Femur (tissue), 1 donor: ENCODE measurements at regions not wholly inside any gene's neighbourhood (a gene's known extent, or its start where the extent isn't known, plus 50 kb on each side); places are given as distances from the start of the nearest gene placed in this dataset.
A peak's percentile ranks its signal among the peaks of the same experiment; 100 is the strongest.
"Not testable (repeated sequence)": the region's sequence is repeated elsewhere in the genome, so short reads cannot be mapped to it uniquely, and the experiment has no call there.

Experiments
- DNase-seq: peaks from one replicate; pipeline ENCODE4 v3.0.0-alpha.2; 2017

GRCh38 chr7:65145008-65145407 is 138.5 kb upstream of the ERV3-1 start:
- not testable (repeated sequence) for DNase-seq

GRCh38 chr7:65144557-65144956 is 138.1 kb upstream of the ERV3-1 start:
- not testable (repeated sequence) for DNase-seq

GRCh38 chr7:65144119-65144518 is 137.6 kb upstream of the ERV3-1 start:
- DNase-seq = not testable (repeated sequence)

- DNase-seq = not testable (repeated sequence)
Measured at GRCh38 chr7:65141894-65142293, 135.4 kb upstream of the ERV3-1 start.

- peak; percentile 8 for DNase-seq
Measured at GRCh38 chr7:65141405-65141778, 134.9 kb upstream of the ERV3-1 start.

GRCh38 chr7:65140543-65141404 is 134.3 kb upstream of the ERV3-1 start:
- DNase-seq = peak; percentile 16

- not testable (repeated sequence) for DNase-seq
Measured at GRCh38 chr7:65136850-65137249, 130.4 kb upstream of the ERV3-1 start.

- not testable (repeated sequence) for DNase-seq
Measured at GRCh38 chr7:65133087-65133486, 126.6 kb upstream of the ERV3-1 start.

GRCh38 chr7:65132256-65132655 is 125.8 kb upstream of the ERV3-1 start:
- DNase-seq = not testable (repeated sequence)

- not testable (repeated sequence) for DNase-seq
Measured at GRCh38 chr7:65127364-65127763, 120.9 kb upstream of the ERV3-1 start.

GRCh38 chr7:65124600-65124999 is 118.1 kb upstream of the ERV3-1 start:
- not testable (repeated sequence) for DNase-seq

GRCh38 chr7:65105650-65106203 is 99.2 kb upstream of the ERV3-1 start:
- DNase-seq = not testable (repeated sequence)

GRCh38 chr7:65100499-65100898 is 94.0 kb upstream of the ERV3-1 start:
- DNase-seq = not testable (repeated sequence)

GRCh38 chr7:65081669-65082055 is 75.2 kb upstream of the ERV3-1 start:
- DNase-seq = not testable (repeated sequence)

GRCh38 chr7:65080799-65081668 is 74.5 kb upstream of the ERV3-1 start:
- peak; percentile 98 for DNase-seq

- DNase-seq = not testable (repeated sequence)
Measured at GRCh38 chr7:65074959-65075358, 68.5 kb upstream of the ERV3-1 start.

- DNase-seq = not testable (repeated sequence)
Measured at GRCh38 chr7:65073160-65073559, 66.7 kb upstream of the ERV3-1 start.

GRCh38 chr7:65071854-65072431 is 65.5 kb upstream of the ERV3-1 start:
- DNase-seq = not testable (repeated sequence)

GRCh38 chr7:65069476-65069875 is 63.0 kb upstream of the ERV3-1 start:
- not testable (repeated sequence) for DNase-seq

GRCh38 chr7:65062566-65062965 is 56.1 kb upstream of the ERV3-1 start:
- DNase-seq = not testable (repeated sequence)

GRCh38 chr7:65059247-65059646 is 52.8 kb upstream of the ERV3-1 start:
- not testable (repeated sequence) for DNase-seq
